GM23338 (cell line): ENCODE measurements at regions not wholly inside any gene's neighbourhood (a gene's known extent, or its start where the extent isn't known, plus 50 kb on each side); places are given as distances from the start of the nearest gene placed in this dataset.

Experiments used
- CREB1 ChIP-seq: fragments of 250-450 bp; sonication (Bioruptor Pico); IDR thresholded peaks from 2 replicates; pipeline ENCODE4 v1.5.0; 2020; ENCODE audit warnings: low read depth, mild to moderate bottlenecking, moderate library complexity
- EZH2 ChIP-seq: fragments of 200-600 bp; sonication (generic); IDR thresholded peaks from one replicate; pipeline ENCODE4 v1.8.0; 2017; ENCODE audit warnings: antibody characterized with exemption, mild to moderate bottlenecking, low read depth; ENCODE audit not compliant: unreplicated experiment
- EZH2phosphoT487 ChIP-seq: fragments of 200-600 bp; sonication (generic); IDR thresholded peaks from one replicate; pipeline ENCODE4 v1.8.1; 2018; ENCODE audit warnings: antibody characterized with exemption; ENCODE audit not compliant: unreplicated experiment
- POLR2AphosphoS5 ChIP-seq: IDR thresholded peaks from 2 replicates; pipeline ENCODE4 v1.6.1; 2016; ENCODE audit warnings: antibody characterized with exemption, low read depth
- TF ChIP-seq, protein P1 (sequence below), 2 experiments: fragments of 200-600 bp in 1 of 2; sonication (generic) in 1 of 2; conservative IDR thresholded peaks; 2 replicates each; pipeline versions ENCODE4 v1.5.1 to v1.6.1; 2016 to 2017; ENCODE audit warnings: antibody characterized with exemption in 2 of 2, low read depth in 2 of 2, mild to moderate bottlenecking in 2 of 2, moderate library complexity in 1 of 2
- TF ChIP-seq, protein P2 (sequence below): IDR thresholded peaks from one replicate; pipeline ENCODE4 v1.6.1; 2018; ENCODE audit warnings: antibody characterized with exemption; ENCODE audit not compliant: unreplicated experiment

DNA sequence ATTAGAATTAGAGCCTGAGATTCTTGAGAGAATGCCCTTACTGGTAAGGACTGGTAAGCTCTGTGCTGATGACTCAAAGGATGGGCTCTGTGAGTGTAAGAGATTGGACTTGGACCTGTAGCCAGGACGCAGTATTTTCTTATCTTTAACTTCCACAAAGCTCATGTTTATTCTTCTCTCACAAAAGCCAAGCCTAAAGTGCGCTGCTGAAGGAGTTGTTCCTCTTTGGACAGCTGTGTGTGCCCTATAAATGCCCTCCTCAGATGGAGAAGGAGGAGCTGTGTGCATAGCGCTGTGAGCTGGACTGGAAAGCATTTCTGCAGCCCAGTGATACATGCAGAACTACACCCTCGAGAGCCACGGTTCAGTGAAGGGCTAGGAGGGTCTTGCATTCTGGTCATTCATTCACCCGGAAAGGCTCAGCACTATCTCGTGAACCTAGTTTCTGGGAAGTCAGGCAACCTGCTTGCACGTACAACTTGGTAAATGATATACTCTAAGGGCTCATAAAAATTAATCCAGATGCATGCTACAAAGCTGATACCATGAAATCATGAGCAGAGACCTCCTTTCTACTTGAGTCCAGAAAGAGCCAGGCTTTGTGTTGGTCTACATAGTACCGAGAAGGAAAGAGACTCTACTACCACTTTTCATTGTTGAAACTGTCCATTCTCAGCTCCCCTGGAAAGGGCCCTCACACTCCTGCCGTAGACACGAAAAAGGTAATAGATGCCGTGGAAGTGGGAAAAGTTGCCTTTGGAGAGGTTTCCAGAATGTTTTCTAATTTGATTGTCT is 103.0 kb upstream of the TBL1XR1 start:
- TF ChIP-seq, protein P1, sequence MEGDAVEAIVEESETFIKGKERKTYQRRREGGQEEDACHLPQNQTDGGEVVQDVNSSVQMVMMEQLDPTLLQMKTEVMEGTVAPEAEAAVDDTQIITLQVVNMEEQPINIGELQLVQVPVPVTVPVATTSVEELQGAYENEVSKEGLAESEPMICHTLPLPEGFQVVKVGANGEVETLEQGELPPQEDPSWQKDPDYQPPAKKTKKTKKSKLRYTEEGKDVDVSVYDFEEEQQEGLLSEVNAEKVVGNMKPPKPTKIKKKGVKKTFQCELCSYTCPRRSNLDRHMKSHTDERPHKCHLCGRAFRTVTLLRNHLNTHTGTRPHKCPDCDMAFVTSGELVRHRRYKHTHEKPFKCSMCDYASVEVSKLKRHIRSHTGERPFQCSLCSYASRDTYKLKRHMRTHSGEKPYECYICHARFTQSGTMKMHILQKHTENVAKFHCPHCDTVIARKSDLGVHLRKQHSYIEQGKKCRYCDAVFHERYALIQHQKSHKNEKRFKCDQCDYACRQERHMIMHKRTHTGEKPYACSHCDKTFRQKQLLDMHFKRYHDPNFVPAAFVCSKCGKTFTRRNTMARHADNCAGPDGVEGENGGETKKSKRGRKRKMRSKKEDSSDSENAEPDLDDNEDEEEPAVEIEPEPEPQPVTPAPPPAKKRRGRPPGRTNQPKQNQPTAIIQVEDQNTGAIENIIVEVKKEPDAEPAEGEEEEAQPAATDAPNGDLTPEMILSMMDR (conservative IDR thresholded peaks at IDR 0.05; ENCODE audit: low read depth in 2 of 2): no peak
- TF ChIP-seq, protein P2, sequence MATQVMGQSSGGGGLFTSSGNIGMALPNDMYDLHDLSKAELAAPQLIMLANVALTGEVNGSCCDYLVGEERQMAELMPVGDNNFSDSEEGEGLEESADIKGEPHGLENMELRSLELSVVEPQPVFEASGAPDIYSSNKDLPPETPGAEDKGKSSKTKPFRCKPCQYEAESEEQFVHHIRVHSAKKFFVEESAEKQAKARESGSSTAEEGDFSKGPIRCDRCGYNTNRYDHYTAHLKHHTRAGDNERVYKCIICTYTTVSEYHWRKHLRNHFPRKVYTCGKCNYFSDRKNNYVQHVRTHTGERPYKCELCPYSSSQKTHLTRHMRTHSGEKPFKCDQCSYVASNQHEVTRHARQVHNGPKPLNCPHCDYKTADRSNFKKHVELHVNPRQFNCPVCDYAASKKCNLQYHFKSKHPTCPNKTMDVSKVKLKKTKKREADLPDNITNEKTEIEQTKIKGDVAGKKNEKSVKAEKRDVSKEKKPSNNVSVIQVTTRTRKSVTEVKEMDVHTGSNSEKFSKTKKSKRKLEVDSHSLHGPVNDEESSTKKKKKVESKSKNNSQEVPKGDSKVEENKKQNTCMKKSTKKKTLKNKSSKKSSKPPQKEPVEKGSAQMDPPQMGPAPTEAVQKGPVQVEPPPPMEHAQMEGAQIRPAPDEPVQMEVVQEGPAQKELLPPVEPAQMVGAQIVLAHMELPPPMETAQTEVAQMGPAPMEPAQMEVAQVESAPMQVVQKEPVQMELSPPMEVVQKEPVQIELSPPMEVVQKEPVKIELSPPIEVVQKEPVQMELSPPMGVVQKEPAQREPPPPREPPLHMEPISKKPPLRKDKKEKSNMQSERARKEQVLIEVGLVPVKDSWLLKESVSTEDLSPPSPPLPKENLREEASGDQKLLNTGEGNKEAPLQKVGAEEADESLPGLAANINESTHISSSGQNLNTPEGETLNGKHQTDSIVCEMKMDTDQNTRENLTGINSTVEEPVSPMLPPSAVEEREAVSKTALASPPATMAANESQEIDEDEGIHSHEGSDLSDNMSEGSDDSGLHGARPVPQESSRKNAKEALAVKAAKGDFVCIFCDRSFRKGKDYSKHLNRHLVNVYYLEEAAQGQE: no peak
- TF ChIP-seq EZH2phosphoT487 (no peak), POLR2AphosphoS5 (no peak), CREB1 (CRISPR knock-in tag) (no peak), EZH2 (no peak)
